Stomach (tissue), 8 donors: ENCODE measurements at regions not wholly inside any gene's neighbourhood (a gene's known extent, or its start where the extent isn't known, plus 50 kb on each side); places are given as distances from the start of the nearest gene placed in this dataset.

Experiments used
- DNase-seq, 2 donors: peaks; one replicate each; pipeline versions ENCODE4 v3.0.0 to v3.0.0-alpha.2; 2013 to 2019
- H3K27ac ChIP-seq, 5 donors: fragments of 200-600 bp in 4 of 5; sonication (generic) in 4 of 5; one replicate each; pipeline ENCODE4 v1.5.1; 2013 to 2019; ENCODE audit warnings: mild to moderate bottlenecking in 1 of 5, moderate library complexity in 1 of 5
- H3K27me3 ChIP-seq, 3 donors: fragments of 200-600 bp; sonication (generic); one replicate each; pipeline ENCODE4 v1.5.1; 2017 to 2019; ENCODE audit warnings: mixed run types in 1 of 3
- H3K36me3 ChIP-seq, 4 donors: fragments of 200-600 bp; sonication (generic); 1 replicate in 3 of 4; 2 replicates in 1 of 4; pipeline ENCODE4 v1.5.1; 2016 to 2019
- H3K4me1 ChIP-seq, 4 donors: fragments of 200-600 bp; sonication (generic); one replicate each; pipeline ENCODE4 v1.5.1; 2016 to 2019
- H3K4me3 ChIP-seq, 4 donors: fragments of 200-600 bp; sonication (generic) in 3 of 4; one replicate each; pipeline ENCODE4 v1.5.1; 2016 to 2019; ENCODE audit warnings: mild to moderate bottlenecking in 1 of 4
- H3K9me3 ChIP-seq, 4 donors: fragments of 200-600 bp; sonication (generic); one replicate each; pipeline ENCODE4 v1.5.1; 2016 to 2019
- CTCF ChIP-seq, 7 experiments: fragments of 450-650 bp in 4 of 7; fragments of 200-600 bp in 3 of 7; sonication (generic) in 3 of 7; IDR thresholded peaks; one replicate each; pipeline ENCODE4 v1.5.1; 2016 to 2019; ENCODE audit warnings: antibody characterized with exemption in 7 of 7, control low read depth in 2 of 7, mild to moderate bottlenecking in 1 of 7
- EP300 ChIP-seq: sonication (generic); formaldehyde crosslinking; IDR thresholded peaks from one replicate; pipeline ENCODE4 v1.6.1; 2017; ENCODE audit warnings: antibody characterized with exemption
- POLR2A ChIP-seq, 4 donors: fragments of 450-650 bp; IDR thresholded peaks; one replicate each; pipeline ENCODE4 v1.6.1; 2016; ENCODE audit warnings: antibody characterized with exemption in 4 of 4, control low read depth in 2 of 4, mild to moderate bottlenecking in 1 of 4, moderate library complexity in 1 of 4
- POLR2AphosphoS5 ChIP-seq, 3 donors: sonication (generic); formaldehyde crosslinking; IDR thresholded peaks; one replicate each; pipeline ENCODE4 v1.6.1; 2016; ENCODE audit warnings: antibody characterized with exemption in 3 of 3
- WGBS, 5 donors: extraction: QIAGEN DNeasy Blood & Tissue Kit in 3 of 5; methylation state at CpG; one replicate each; pipeline versions ENCODE4 v1.1.5 to v1.1.7; 2013 to 2018; 5-methylcytosine and 5-hydroxymethylcytosine counted together
- intact Hi-C: fragments of 100-400 bp; cut with DNase I; formaldehyde crosslinking; loops from one replicate; pipeline ENCODE4 v1.15.1; 2023; ENCODE audit warnings: low total_unique reads
- donor health status: healthy with polysubstance abuse.
- donor health status: Bipolar disorder and iron deficiency.
- donor health status: healthy.

- no peaks in the 10 kb centered on the region for H3K36me3 ChIP-seq
- intact Hi-C loops, result no loop called here
- no peaks in the 10 kb centered on the region for H3K4me1 ChIP-seq
- no peak for DNase-seq
- no peak overlapping the region for H3K4me3 ChIP-seq
- WGBS, 5 donors, result 73 to 84% (median 78%) methylated on average over 4 of the region's 4 CpGs
- H3K9me3 ChIP-seq, result no peaks in the 10 kb centered on the region
- H3K27me3 ChIP-seq, result no peaks in the 10 kb centered on the region
- no peak overlapping the region for H3K27ac ChIP-seq
- TF ChIP-seq POLR2AphosphoS5 (IDR thresholded peaks at IDR 0.05), result no peak
- TF ChIP-seq POLR2A (IDR thresholded peaks at IDR 0.05), result no peak
- TF ChIP-seq EP300, result no peak
Observed at GRCh38 chr12:91613223-91613779, 430.7 kb upstream of the DCN start.

GRCh38 chr12:91610561-91610960, 427.9 kb upstream of the DCN start:
- TF ChIP-seq POLR2A (IDR thresholded peaks at IDR 0.05), result no peak
- no peak for TF ChIP-seq POLR2AphosphoS5 (IDR thresholded peaks at IDR 0.05)
- TF ChIP-seq CTCF (IDR thresholded peaks at IDR 0.05), result no peak
- no peak for TF ChIP-seq EP300
- no peaks in the 10 kb centered on the region for H3K4me1 ChIP-seq
- intact Hi-C loops, result no loop called here
- no peaks in the 10 kb centered on the region for H3K27me3 ChIP-seq
- H3K4me3 ChIP-seq, result no peak overlapping the region
- DNase-seq, result no peak
- 73 to 97% (median 94%) methylated on average over 3 of the region's 3 CpGs for WGBS, 5 donors
- H3K36me3 ChIP-seq, result no peaks in the 10 kb centered on the region
- H3K9me3 ChIP-seq, result no peaks in the 10 kb centered on the region
- no peak overlapping the region for H3K27ac ChIP-seq

GRCh38 chr12:91609283-91609682, 426.7 kb upstream of the DCN start:
- no peaks in the 10 kb centered on the region for H3K4me1 ChIP-seq
- H3K27me3 ChIP-seq, result no peaks in the 10 kb centered on the region
- WGBS, 5 donors, result 71 to 97% (median 80%) methylated on average over 1 of the region's 1 CpG
- no peak overlapping the region for H3K4me3 ChIP-seq
- intact Hi-C loops, result no loop called here
- DNase-seq, result no peak
- H3K9me3 ChIP-seq, result no peaks in the 10 kb centered on the region
- no peak for TF ChIP-seq CTCF (IDR thresholded peaks at IDR 0.05)
- TF ChIP-seq EP300, result no peak
- TF ChIP-seq POLR2A (IDR thresholded peaks at IDR 0.05), result no peak
- no peak for TF ChIP-seq POLR2AphosphoS5 (IDR thresholded peaks at IDR 0.05)
- no peak overlapping the region for H3K27ac ChIP-seq
- no peaks in the 10 kb centered on the region for H3K36me3 ChIP-seq

GRCh38 chr12:91608542-91608941, 425.9 kb upstream of the DCN start:
- Histone ChIP-seq H3K4me3 (no peak overlapping the region), H3K9me3 (no peaks in the 10 kb centered on the region), H3K36me3 (no peaks in the 10 kb centered on the region), H3K4me1 (no peaks in the 10 kb centered on the region), H3K27ac (no peak overlapping the region), H3K27me3 (no peaks in the 10 kb centered on the region)
- no peak for DNase-seq
- intact Hi-C loops, result no loop called here
- TF ChIP-seq EP300 (no peak), POLR2A (IDR thresholded peaks at IDR 0.05) (no peak), CTCF (IDR thresholded peaks at IDR 0.05) (no peak), POLR2AphosphoS5 (IDR thresholded peaks at IDR 0.05) (no peak)

GRCh38 chr12:91606662-91607377, 424.2 kb upstream of the DCN start:
- WGBS, 5 donors, result 76 to 85% (median 85%) methylated on average over 3 of the region's 3 CpGs
- H3K4me3 ChIP-seq, result no peak overlapping the region
- no peak for DNase-seq
- intact Hi-C loops, result no loop called here
- H3K27me3 ChIP-seq, result no peaks in the 10 kb centered on the region
- H3K36me3 ChIP-seq, result no peaks in the 10 kb centered on the region
- TF ChIP-seq POLR2AphosphoS5 (IDR thresholded peaks at IDR 0.05) (no peak), POLR2A (IDR thresholded peaks at IDR 0.05) (no peak), EP300 (no peak), CTCF (IDR thresholded peaks at IDR 0.05) (no peak)
- H3K27ac ChIP-seq, result no peak overlapping the region
- H3K4me1 ChIP-seq, result no peaks in the 10 kb centered on the region
- no peaks in the 10 kb centered on the region for H3K9me3 ChIP-seq
